ENCODE measurements at regions not wholly inside any gene's neighbourhood (a gene's known extent, or its start where the extent isn't known, plus 50 kb on each side); places are given as distances from the start of the nearest gene placed in this dataset.
A peak's percentile ranks its signal among the peaks of the same experiment; 100 is the strongest.

GRCh38 chr6:14930366-14930989 lies 315.4 kb upstream of the JARID2 start:
- H2BK15ac ChIP-seq (ENCODE audit: low read depth, low read length), result no peak overlapping the region
- no peak overlapping the region for H3K14ac ChIP-seq (ENCODE audit: insufficient read depth, low read length)
- H3K27me3 Mint-ChIP-seq (ENCODE audit: low read depth), result no peaks in the 10 kb centered on the region
- no peaks in the 10 kb centered on the region for H3K27me3 ChIP-seq (ENCODE audit: insufficient read depth, low read length)
- H4K91ac ChIP-seq (ENCODE audit: insufficient read length, low read depth, low read length), result no peak overlapping the region
- no peaks in the 10 kb centered on the region; the same call in 1 of the 2 replicates for H3K79me2 ChIP-seq (ENCODE audit: insufficient read depth, low read length)
- no peak for DNase-seq
- H2AK5ac ChIP-seq (ENCODE audit: insufficient read length, low read length), result no peak overlapping the region
- H3K36me3 Mint-ChIP-seq (ENCODE audit: insufficient read depth in 1 of 3, low read depth in 3 of 3), result no peaks in the 10 kb centered on the region; a peak in 4 of 7 replicates
- H4K20me1 ChIP-seq (ENCODE audit: control insufficient read depth, insufficient read depth, insufficient read length), result no peaks in the 10 kb centered on the region
- no peak overlapping the region for H2BK120ac ChIP-seq (ENCODE audit: low read depth, low read length, poor library complexity, severe bottlenecking)
- H3K9me3 Mint-ChIP-seq, result no peaks in the 10 kb centered on the region
- H3K9ac ChIP-seq (ENCODE audit: extremely low read depth, insufficient read length, low read length), result no peak overlapping the region
- no peaks in the 10 kb centered on the region for H3K9me3 ChIP-seq (ENCODE audit: control insufficient read depth, low read depth, low read length)
- H2BK5ac ChIP-seq (ENCODE audit: insufficient read length, low read length), result no peak overlapping the region
- H3K23ac ChIP-seq (ENCODE audit: insufficient read length, low read depth, low read length), result no peak overlapping the region
- H3K79me1 ChIP-seq (ENCODE audit: insufficient read depth, low read depth, low read length, poor library complexity, severe bottlenecking), result no peaks in the 10 kb centered on the region
- H3K4me3 Mint-ChIP-seq, result no peak overlapping the region
- H4K5ac ChIP-seq (ENCODE audit: insufficient read length, low read depth, low read length), result no peak overlapping the region
- H3K18ac ChIP-seq (ENCODE audit: insufficient read length, low read depth, low read length), result no peak overlapping the region
- no peak overlapping the region for H3K56ac ChIP-seq (ENCODE audit: insufficient read length, low read depth, low read length)
- peaks cover 17 to 20% of the 10 kb centered on the region in 2 experiments for H3K4me1 Mint-ChIP-seq
- H3T11ph ChIP-seq (ENCODE audit: low read length), result no peak overlapping the region
- WGBS (ENCODE audit: extremely low coverage, insufficient read length, low lambda C conversion rate), result no CpG with 5 or more reads among the region's 2 CpGs
- H3K4me1 ChIP-seq (ENCODE audit: insufficient read depth, low read length), result peaks cover 5% of the 10 kb centered on the region; the same call in 1 of the 2 replicates
- no peak overlapping the region for H3K4ac ChIP-seq (ENCODE audit: low read depth, low read length)
- no peak overlapping the region for H3K4me2 ChIP-seq (ENCODE audit: insufficient read depth, insufficient read length, low read length)
- peak overlapping the region in 1 of 3 experiments; percentile 14; a peak in 1 of 7 replicates for H3K27ac Mint-ChIP-seq
- no peaks in the 10 kb centered on the region for H3K23me2 ChIP-seq (ENCODE audit: insufficient read length, low read depth, low read length, poor library complexity, severe bottlenecking)
- H2BK20ac ChIP-seq (ENCODE audit: low read depth, low read length, poor library complexity, severe bottlenecking), result no peak overlapping the region
- no peak overlapping the region for H3K27ac ChIP-seq (ENCODE audit: insufficient read length, low read depth, low read length)
- H4K8ac ChIP-seq (replicated peaks; ENCODE audit: insufficient read length, low read depth, low read length), result no peak overlapping the region
- H2BK12ac ChIP-seq (ENCODE audit: insufficient read length, low read depth, low read length), result no peak overlapping the region
- no peak for TF ChIP-seq CTCF (conservative IDR thresholded peaks at IDR 0.05)
- no peak overlapping the region for H2AFZ ChIP-seq (ENCODE audit: low read length)
